C4-2B (cell line): ENCODE measurements at regions not wholly inside any gene's neighbourhood (a gene's known extent, or its start where the extent isn't known, plus 50 kb on each side); places are given as distances from the start of the nearest gene placed in this dataset.

Experiments used
- CTCF ChIP-seq: fragments of 450-650 bp; conservative IDR thresholded peaks from 2 replicates; pipeline ENCODE4 v1.5.1; 2017; ENCODE audit warnings: mild to moderate bottlenecking
- ZFX ChIP-seq: fragments of 450-650 bp; IDR thresholded peaks from 2 replicates; pipeline ENCODE4 v1.6.1; 2017

DNA sequence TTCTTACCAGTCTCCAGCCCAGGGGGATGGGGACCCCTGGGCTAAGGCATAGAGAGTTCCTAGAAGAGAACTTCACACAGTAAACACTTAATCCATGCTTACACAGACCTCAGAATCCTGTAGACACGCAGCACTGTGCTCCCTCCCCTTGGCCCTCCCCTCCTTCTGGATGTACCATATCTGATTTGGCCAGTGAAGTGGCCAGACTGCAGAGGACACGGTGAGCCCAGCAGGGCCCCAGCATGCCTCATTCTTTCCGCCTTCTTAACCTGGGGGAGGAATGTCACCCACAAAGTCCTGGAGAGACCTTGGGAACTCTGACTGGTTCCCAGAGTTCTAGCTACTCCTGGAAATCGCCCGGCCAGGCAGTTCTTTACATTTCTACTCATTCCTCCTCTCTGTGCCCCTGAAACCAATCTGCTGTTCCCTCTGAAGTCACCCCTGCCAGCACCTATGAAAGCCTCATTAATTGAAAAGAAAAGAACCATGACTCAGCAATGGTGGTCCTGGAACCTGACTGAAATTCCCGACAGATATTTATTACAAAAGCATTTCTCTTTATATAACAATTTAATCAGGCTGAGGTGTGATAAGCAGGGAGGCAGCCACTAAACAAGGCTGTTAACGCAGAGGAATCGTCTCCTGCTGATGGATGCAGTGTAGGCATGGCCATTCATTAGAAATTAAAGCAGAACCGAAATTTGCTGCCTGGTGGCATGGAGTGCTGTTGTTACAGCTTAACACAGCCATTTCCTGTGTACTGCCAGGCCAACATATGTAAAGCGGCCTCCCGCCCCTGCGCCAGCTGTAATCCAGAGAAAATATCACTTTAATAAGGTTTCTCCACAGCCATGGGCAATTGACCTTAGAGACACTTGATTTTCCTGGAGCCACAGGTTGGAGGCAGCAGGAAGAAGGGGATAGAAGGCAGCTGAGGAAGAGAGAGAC lies 74.6 kb upstream of the KCND3 start:
- no peak for TF ChIP-seq CTCF
- TF ChIP-seq ZFX = no peak
